ENCODE measurements at regions not wholly inside any gene's neighbourhood (a gene's known extent, or its start where the extent isn't known, plus 50 kb on each side); places are given as distances from the start of the nearest gene placed in this dataset.
A peak's percentile ranks its signal among the peaks of the same experiment; 100 is the strongest.
"Not testable (repeated sequence)": the region's sequence is repeated elsewhere in the genome, so short reads cannot be mapped to it uniquely, and the experiment has no call there.

DNA sequence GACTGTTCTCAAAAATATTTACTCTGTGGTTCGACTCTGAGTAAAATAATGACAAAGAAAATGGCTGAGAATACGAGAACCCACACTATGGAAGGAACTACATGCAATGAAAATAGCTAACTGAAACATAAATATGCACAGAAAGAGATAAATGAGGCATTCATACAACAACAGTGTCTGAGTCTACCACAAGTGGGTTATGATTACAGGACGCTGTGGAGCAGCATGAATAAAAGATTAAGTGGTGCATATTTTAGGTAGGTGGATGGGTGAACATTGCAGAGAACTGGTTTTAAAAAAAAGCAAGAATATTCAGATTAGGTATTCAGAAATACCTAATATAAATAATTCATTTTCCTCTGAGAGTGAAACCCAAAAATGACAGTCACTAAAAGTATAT is 93.9 kb upstream of the TRIM77 start:
- not testable (repeated sequence) for FAIRE-seq

DNA sequence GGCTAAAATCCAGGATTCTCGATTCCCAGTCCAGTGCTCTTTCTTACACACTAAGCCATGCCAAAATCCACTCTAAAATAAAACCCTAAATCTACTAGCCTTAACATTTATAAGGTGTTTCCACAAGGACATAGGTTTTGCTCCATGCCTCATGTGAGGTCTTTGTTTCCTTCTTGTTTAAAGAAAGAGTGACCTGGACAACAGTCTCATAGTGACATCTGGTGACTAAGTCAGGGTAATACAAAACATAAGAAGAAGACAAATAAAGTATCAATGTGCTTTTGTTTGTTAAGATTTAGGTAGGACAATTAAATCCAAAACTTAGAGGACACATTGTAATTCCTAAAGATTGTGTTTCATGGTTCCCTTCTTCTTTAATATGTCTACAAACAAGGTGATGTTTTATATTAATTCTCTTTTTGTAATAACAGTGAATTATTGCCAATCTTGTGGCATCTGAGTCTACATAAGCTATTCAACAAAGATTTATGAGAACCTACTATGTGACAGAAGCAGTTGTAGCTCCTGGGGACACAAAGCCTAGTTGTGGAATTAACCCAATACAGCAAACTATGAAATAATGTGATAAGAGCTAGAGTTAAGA is 93.0 kb upstream of the TRIM77 start:
- FAIRE-seq, result peak; percentile 87

DNA sequence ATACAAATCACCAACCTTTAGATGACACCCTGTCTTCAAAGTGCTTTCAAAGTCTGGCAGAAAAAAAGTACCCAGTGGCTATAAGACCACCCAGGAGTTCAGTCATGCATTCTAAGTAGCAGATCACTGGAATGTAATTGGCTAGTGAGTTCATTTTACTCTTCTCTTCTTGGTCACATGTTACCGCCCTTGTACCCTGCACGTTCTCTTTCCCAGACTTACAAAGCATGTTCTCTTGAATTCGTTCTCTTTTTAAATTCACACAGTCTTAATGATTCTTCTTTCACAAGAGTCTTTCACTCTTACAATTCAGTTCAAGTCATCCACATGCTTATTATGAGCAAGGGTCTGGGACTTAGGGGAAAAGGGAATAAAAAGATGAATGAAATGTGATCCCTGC is 89.4 kb upstream of the TRIM77 start:
- FAIRE-seq, result not testable (repeated sequence)

DNA sequence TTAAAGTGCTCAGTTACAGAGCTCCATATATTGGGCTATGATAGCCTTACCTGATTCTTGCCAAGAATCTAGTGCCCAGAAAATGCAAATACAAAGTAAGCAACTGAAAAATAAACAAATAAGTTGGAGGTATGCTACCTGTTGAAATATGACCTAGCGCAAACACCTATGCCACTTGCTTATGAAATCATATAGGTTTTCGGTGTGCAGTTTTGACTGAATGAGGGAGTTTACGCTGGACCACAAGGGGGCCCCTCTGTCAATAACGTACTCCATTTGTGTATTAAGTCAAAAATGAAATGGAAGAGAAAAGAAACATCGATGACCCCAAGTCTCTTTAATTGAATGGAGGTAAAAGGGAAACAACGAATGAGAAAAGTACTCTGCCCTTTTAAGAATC is 84.9 kb upstream of the TRIM77 start:
- FAIRE-seq, result no peak

DNA sequence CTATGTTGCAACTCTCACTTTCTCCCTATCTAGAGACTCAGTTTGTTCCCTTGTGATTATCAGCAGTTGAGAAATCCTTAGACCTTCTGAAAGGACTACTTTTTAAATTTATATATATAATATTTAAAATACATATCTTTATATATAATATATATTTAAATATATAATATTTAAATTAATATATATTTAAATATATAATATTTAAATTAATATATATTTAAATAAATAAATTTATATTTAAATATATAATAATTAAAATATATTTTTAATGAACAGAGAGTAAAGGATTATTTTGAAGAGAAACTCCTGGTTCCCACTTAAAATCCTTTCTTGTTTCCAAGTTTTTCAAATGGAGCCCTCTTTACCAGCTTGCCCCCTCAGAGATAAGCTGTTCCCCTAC is 83.7 kb upstream of the TRIM77 start:
- peak; percentile 93 for FAIRE-seq

DNA sequence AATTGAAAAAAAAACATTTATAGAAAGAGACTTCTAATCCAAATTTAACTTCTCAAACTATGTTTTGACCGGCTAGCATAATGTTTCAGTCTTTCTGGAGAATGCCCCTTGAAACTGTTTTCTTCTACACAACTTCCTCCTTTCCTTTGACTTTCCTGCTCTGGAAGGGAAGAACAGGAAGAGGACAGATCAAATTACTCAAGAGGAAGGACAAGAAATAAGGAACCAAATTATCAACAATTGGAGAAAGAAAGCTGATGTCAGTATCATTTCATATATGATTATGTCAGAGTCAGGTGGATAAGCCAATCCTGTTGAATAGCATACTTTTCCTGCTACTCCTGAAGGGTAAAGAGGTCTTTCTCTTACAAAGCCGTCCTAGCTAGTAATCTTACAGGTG is 83.2 kb upstream of the TRIM77 start:
- FAIRE-seq, result not testable (repeated sequence)

DNA sequence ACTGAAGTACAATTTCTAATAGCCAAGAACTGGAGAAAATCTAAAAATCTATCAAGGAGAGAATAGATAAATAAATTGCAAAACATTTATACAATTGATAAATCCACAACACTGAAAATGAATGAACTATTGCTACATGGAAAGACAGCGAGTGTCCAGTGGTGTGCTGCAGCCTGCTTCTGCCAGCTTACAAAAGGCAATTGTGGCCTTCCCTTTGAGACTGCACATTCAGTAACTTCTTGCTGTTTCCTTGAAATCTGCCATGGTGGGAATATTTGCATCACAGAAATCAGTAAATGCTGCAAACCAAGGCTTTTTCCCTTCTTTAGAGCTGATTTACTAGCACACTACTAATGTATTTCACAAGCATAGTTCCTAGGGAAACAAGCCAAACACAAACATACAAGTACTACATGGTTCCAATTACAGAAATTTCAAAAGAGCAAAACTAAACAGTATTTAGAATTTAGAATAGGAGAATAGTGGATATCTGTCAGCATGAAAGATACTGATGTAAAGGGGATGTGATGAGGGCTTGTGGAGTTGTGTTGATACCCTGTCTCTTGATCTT is 76.9 kb upstream of the TRIM77 start:
- no peak for FAIRE-seq

DNA sequence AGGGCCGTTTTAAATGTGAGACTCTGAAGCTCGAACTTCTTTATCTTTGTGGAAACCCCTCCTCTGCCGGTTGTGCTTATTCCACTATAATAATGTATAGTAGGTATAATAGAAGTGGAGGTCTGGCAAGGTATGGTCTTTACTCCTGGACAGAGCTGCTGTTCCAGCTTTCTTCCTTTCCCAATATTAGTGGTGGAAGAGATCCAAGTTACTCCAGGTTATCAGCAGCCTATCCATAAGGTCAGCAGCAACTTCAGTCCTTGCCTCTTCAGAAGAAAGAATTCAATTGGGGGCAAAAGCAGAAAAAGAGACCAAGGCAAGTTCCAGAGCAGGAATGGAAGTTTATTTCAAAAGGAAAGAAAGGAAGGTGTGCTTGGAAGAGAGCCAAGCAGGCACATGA is 69.3 kb upstream of the TRIM77 start:
- not testable (repeated sequence) for FAIRE-seq

DNA sequence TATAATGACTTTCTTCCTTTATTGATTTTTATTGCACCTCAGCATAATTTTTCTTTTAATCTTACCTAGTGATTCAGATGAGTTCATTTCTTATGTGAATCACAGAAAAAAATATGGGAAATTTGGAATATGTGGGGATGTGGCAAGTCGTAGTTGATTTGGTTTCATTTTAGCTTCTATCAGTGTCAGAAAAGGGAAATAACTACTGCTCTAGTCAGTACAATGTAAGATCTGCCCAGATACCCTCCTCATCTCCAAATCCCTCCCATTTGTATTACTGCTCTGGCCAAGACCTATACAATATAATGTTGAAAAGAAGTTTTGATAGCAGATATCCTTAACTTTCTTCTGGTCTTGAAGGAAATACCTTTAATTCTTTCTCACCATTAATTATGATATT is 61.9 kb upstream of the TRIM77 start:
- peak; percentile 70 for FAIRE-seq

DNA sequence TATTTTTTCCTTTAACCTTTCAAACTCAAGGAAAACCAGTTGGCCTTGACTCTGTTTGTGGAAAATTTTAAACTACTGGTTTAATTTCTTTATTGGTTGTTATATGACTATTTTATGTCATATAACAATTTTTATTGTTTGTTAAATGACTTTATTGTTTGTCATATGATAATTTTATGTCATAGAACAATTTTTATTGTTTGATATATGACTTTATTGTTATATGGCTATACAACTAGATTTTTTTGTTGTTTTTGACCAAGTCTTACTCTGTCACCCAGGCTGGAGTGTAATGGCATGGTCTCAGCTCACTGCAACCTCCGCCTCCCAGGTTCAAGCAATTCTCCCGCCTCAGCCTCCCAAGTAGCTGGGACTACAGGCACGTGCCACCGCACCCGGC is 61.1 kb upstream of the TRIM77 start:
- FAIRE-seq, result not testable (repeated sequence)

DNA sequence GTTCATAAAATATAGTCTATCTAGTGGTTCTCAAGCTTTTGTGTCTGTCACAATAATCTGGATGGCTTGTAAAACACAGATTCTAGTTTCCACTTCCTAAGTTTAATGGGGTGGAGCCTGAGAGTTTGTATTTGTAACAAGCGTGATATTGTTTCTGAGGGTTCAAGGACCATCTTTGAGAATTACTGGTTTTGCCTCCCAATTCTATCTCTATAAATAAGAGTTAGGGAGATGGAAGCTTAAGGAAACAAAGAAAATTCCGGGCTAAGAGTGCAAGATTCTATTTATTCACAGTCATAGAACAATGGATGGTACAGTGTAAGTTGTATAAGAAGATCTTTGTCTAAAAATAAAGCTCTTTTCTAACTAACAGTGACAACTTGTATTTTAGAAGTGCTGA is 55.4 kb upstream of the TRIM77 start:
- not testable (repeated sequence) for FAIRE-seq

DNA sequence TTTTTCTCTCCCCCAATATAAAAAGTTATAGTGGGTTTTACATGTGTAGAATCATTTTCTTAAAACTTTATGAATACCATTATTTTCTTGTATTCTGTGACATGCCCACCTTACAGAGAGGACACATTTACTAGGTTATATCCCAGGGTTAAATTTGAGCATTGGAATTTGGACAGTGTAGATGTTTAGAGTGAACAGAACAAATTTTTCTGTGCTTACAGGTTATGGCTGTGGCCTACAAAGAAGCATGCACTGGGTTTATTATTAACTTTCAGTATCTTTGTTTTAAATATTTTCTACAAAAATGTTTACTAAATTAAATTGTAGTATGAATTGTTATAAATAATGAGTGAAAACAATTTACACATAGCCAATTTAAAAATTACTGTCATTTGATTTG is 51.3 kb upstream of the TRIM77 start:
- not testable (repeated sequence) for FAIRE-seq

DNA sequence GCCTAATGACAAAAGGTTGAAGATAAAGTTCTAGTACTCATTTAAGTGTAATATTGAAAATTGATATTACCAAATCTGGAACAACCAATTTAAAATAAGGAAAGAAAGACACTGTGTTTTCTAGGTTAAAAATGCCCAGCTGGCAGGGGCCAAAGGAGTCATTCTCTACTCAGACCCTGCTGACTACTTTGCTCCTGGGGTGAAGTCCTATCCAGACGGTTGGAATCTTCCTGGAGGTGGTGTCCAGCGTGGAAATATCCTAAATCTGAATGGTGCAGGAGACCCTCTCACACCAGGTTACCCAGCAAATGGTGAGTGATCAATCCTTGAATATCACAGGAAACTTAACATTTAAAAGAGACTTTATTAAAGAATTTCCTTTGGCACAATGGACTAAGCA is 50.7 kb upstream of the TRIM77 start:
- not testable (repeated sequence) for FAIRE-seq

DNA sequence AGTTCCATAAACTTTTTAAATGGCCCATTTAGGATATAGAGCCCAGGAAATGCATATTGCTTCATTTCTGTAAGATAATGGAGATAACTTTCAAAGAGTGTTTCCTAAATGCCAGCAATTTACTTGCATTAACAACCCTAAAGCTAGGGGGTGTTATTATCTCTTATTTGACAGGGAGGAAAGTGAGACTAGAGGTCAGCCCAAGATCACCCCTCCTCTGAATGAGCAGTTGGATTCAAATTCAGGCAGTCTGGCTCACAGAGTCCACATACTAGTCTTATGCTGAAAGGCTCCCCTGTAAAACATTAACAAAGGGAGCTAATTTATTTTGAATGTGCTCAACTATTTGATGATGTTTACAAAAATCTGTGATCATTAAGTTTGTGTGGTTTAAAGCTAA is 49.9 kb upstream of the TRIM77 start:
- FAIRE-seq, result no peak
